Endodermal cell (in vitro differentiated cells): ENCODE measurements at regions not wholly inside any gene's neighbourhood (a gene's known extent, or its start where the extent isn't known, plus 50 kb on each side); places are given as distances from the start of the nearest gene placed in this dataset.

ENCODE experiments used
- DNase-seq: peaks from one replicate; pipeline ENCODE4 v3.0.0-alpha.2; 2017
- H3K27ac ChIP-seq: 2 replicates; pipeline ENCODE4 v1.5.1; 2013; ENCODE audit warnings: mild to moderate bottlenecking, low read depth, low read length, moderate library complexity
- H3K27me3 ChIP-seq: 2 replicates; pipeline ENCODE4 v1.6.1; 2013; ENCODE audit warnings: mild to moderate bottlenecking, low read length, moderate library complexity; ENCODE audit not compliant: insufficient read depth, control insufficient read depth, poor library complexity, severe bottlenecking
- H3K36me3 ChIP-seq: 2 replicates; pipeline ENCODE4 v1.7.0; 2013; ENCODE audit warnings: mild to moderate bottlenecking, low read length, moderate library complexity; ENCODE audit not compliant: control insufficient read depth, insufficient read depth
- H3K4me1 ChIP-seq: one replicate; pipeline ENCODE4 v1.7.0; 2013; ENCODE audit warnings: low read length; ENCODE audit not compliant: control insufficient read depth, insufficient read depth
- H3K4me3 ChIP-seq: 2 replicates; pipeline ENCODE4 v1.5.1; 2013; ENCODE audit warnings: mild to moderate bottlenecking, low read length, moderate library complexity
- H3K9ac ChIP-seq: 2 replicates; pipeline ENCODE4 v1.6.1; 2013; ENCODE audit warnings: mild to moderate bottlenecking, low read length, moderate library complexity; ENCODE audit not compliant: poor library complexity, severe bottlenecking; ENCODE audit errors: extremely low read depth
- H3K9me3 ChIP-seq: 2 replicates; pipeline ENCODE4 v1.6.1; 2013; ENCODE audit warnings: mild to moderate bottlenecking, low read length, moderate library complexity; ENCODE audit not compliant: control insufficient read depth
- H3K27ac Mint-ChIP-seq: 2 replicates; pipeline ENCODE4 v1.8.0; 2020; ENCODE audit warnings: mixed read lengths
- H3K27me3 Mint-ChIP-seq: 2 replicates; pipeline ENCODE4 v1.8.0; 2021; ENCODE audit warnings: mild to moderate bottlenecking, mixed read lengths; ENCODE audit not compliant: insufficient read depth
- H3K36me3 Mint-ChIP-seq: 2 replicates; pipeline ENCODE4 v1.8.0; 2020; ENCODE audit warnings: low read depth, mixed read lengths
- H3K4me1 Mint-ChIP-seq: 2 replicates; pipeline ENCODE4 v1.8.0; 2020; ENCODE audit warnings: mixed read lengths
- H3K4me3 Mint-ChIP-seq: 2 replicates; pipeline ENCODE4 v1.8.0; 2020; ENCODE audit warnings: mild to moderate bottlenecking, moderate library complexity, mixed read lengths
- H3K9me3 Mint-ChIP-seq: 2 replicates; pipeline ENCODE4 v1.8.0; 2020; ENCODE audit warnings: mild to moderate bottlenecking, mixed read lengths
- WGBS, 2 experiments: methylation state at CpG; one replicate each; pipeline versions ENCODE4 v1.1.5 to v1.1.7; 2013; ENCODE audit warnings: missing lambda C conversion rate in 2 of 2, mixed read lengths in 1 of 2; ENCODE audit not compliant: insufficient coverage in 1 of 2, insufficient read length in 1 of 2; 5-methylcytosine and 5-hydroxymethylcytosine counted together
- TF ChIP-seq, protein P1 (sequence below): fragments of 200-600 bp; sonication (generic); conservative IDR thresholded peaks from 2 replicates; pipeline ENCODE4 v1.5.0; 2021; ENCODE audit warnings: antibody characterized with exemption, mild to moderate bottlenecking

DNA sequence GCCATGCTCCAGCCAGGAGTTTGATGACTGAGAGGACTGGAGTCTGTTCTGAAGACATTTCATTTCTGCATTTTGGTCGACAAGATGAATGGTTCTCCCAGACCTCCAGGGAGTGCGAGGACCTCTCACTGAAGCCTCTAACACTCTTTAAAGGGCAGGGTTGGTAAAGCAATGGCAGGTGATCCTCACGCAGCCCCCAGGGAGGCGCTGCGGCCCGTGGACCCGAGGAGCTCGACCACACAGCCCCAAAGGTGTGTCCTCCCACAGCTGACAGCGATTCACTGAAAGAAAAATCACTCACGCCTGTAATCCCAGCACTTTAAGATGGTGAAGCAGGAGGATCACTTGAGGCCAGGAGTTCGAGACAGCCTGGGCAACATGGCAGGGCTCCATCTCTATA lies 183.8 kb upstream of the SFSWAP start:
- Mint-ChIP-seq H3K27me3 (peaks cover 5% of the 10 kb centered on the region), H3K4me1 (no peaks in the 10 kb centered on the region), H3K4me3 (no peak overlapping the region), H3K9me3 (no peaks in the 10 kb centered on the region), H3K27ac (no peak overlapping the region), H3K36me3 (no peaks in the 10 kb centered on the region)
- Histone ChIP-seq H3K27me3 (no peaks in the 10 kb centered on the region), H3K4me3 (no peak overlapping the region), H3K9ac (no peak overlapping the region), H3K36me3 (no peaks in the 10 kb centered on the region), H3K4me1 (no peaks in the 10 kb centered on the region), H3K27ac (no peak overlapping the region), H3K9me3 (no peaks in the 10 kb centered on the region)
- no peak for DNase-seq
- WGBS, 2 experiments, result 80 to 81% methylated on average over 8 to 11 of the region's 11 CpGs
- TF ChIP-seq, protein P1, sequence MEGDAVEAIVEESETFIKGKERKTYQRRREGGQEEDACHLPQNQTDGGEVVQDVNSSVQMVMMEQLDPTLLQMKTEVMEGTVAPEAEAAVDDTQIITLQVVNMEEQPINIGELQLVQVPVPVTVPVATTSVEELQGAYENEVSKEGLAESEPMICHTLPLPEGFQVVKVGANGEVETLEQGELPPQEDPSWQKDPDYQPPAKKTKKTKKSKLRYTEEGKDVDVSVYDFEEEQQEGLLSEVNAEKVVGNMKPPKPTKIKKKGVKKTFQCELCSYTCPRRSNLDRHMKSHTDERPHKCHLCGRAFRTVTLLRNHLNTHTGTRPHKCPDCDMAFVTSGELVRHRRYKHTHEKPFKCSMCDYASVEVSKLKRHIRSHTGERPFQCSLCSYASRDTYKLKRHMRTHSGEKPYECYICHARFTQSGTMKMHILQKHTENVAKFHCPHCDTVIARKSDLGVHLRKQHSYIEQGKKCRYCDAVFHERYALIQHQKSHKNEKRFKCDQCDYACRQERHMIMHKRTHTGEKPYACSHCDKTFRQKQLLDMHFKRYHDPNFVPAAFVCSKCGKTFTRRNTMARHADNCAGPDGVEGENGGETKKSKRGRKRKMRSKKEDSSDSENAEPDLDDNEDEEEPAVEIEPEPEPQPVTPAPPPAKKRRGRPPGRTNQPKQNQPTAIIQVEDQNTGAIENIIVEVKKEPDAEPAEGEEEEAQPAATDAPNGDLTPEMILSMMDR, result no peak

DNA sequence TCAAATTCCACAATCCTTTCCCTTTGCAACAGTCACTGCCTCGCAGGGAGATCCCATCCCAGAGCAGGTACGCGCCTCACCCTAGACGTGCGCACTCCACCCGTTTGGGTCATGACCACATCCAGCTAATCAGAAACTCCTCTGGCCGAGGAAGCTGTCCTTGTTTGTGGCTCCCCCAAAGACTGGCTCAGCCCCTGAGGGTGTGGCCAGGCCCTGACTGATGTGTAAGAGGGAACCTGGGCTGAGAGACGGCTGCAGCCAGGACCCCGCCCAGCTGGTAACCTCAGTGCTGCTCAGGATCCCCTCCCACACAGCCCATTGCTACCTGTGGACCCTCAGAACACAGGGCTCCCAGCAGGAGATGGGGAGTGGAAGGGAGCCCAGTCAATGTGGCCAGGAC lies 183.2 kb upstream of the SFSWAP start:
- Histone ChIP-seq H3K9ac (no peak overlapping the region), H3K27ac (no peak overlapping the region), H3K36me3 (no peaks in the 10 kb centered on the region), H3K27me3 (no peaks in the 10 kb centered on the region), H3K4me3 (no peak overlapping the region), H3K9me3 (no peaks in the 10 kb centered on the region), H3K4me1 (no peaks in the 10 kb centered on the region)
- no peak for DNase-seq
- Mint-ChIP-seq H3K36me3 (no peaks in the 10 kb centered on the region), H3K4me1 (no peaks in the 10 kb centered on the region), H3K9me3 (no peaks in the 10 kb centered on the region), H3K4me3 (no peak overlapping the region), H3K27me3 (peaks cover 6% of the 10 kb centered on the region), H3K27ac (no peak overlapping the region)
- 91 to 100% methylated on average over 2 to 9 of the region's 9 CpGs for WGBS, 2 experiments
- TF ChIP-seq, protein P1, result no peak

DNA sequence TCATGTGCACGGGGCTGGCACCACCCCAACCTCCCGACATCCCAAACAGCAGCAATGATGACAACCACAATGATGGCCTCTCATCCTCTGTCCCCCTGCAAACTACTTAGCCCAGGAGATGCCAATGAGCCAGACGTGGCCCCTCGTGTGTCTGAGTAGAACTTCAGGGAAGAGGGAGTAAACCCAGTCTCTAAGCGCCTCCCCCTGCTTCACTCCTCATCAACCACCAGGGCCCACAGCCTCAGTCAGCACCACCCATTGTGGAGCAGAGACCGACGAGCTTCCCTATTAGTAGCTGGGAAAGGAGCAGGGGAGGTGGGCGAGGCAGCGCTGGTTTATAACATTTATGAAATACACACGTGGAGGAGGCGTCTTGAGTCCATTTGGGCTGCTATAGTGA lies 182.7 kb upstream of the SFSWAP start:
- no peaks in the 10 kb centered on the region for H3K36me3 Mint-ChIP-seq
- H3K4me1 Mint-ChIP-seq, result no peaks in the 10 kb centered on the region
- no peak overlapping the region for H3K9ac ChIP-seq
- no peaks in the 10 kb centered on the region for H3K9me3 Mint-ChIP-seq
- WGBS, 2 experiments, result 90 to 92% methylated on average over 7 to 10 of the region's 11 CpGs
- no peaks in the 10 kb centered on the region for H3K9me3 ChIP-seq
- peaks cover 6% of the 10 kb centered on the region for H3K27me3 Mint-ChIP-seq
- H3K36me3 ChIP-seq, result no peaks in the 10 kb centered on the region
- no peak for DNase-seq
- H3K27ac ChIP-seq, result no peak overlapping the region
- H3K4me1 ChIP-seq, result no peaks in the 10 kb centered on the region
- TF ChIP-seq, protein P1, result peak; percentile 14
- no peaks in the 10 kb centered on the region for H3K27me3 ChIP-seq
- no peak overlapping the region for H3K4me3 Mint-ChIP-seq
- H3K27ac Mint-ChIP-seq, result no peak overlapping the region
- no peak overlapping the region for H3K4me3 ChIP-seq
